ENCODE measurements at regions not wholly inside any gene's neighbourhood (a gene's known extent, or its start where the extent isn't known, plus 50 kb on each side); places are given as distances from the start of the nearest gene placed in this dataset.

DNA sequence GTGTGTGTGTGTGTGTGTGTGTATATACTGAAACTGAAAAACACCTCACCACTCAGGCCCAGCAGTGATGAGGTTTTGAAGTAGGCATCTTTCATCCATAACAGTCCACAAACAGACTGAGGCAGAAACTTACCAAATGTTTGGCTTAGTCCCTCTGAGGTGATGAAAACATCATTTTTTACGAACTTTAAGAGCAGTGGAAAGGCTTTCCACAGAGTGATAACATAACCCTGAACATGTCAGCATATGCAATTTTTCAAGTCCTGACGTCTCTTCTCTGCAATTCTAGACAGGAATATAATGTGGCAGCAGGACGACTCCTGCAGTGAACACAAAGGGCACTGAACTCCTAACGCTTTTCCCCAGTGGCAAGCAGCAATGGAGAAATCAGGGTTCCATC, 247.0 kb upstream of the THBS1 start:
- H3K27me3 ChIP-seq (ENCODE audit: insufficient read depth, low read length): no peaks in the 10 kb centered on the region
- H3K4me1 ChIP-seq (ENCODE audit: control insufficient read depth, insufficient read depth, low read length, unreplicated experiment): no peaks in the 10 kb centered on the region

DNA sequence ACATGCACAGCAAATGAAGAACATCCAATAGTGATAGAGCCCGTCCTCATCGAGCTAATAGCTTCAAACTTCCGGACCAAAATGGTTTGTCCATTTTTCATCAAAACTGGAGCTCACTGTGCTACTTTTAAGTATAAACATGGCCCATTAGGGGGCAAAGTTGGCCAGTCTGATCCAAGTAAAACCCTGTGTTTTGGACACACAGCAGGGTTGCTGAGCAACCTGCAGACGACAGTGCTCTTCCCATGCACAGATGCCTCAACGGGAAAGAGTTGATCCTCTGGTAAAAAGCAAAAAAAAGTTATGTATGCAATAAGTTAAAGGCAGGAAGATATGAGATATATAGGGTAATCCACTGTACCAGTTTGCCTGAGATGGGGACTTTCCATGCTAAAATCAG, 244.0 kb upstream of the THBS1 start:
- Histone ChIP-seq H2AFZ (ENCODE audit: low read length, unreplicated experiment) (no peak overlapping the region), H3K4me3 (ENCODE audit: low read depth, low read length) (no peak overlapping the region), H3K4me1 (ENCODE audit: control insufficient read depth, insufficient read depth, low read length, unreplicated experiment) (no peaks in the 10 kb centered on the region), H3K27me3 (ENCODE audit: insufficient read depth, low read length) (no peaks in the 10 kb centered on the region), H3K36me3 (ENCODE audit: insufficient read depth, low read length) (no peaks in the 10 kb centered on the region), H3K27ac (ENCODE audit: low read depth, low read length) (no peak overlapping the region), H3K79me2 (ENCODE audit: control insufficient read depth, insufficient read depth, low read length, unreplicated experiment) (no peaks in the 10 kb centered on the region)

More for the DNA sequence above, 247.0 kb upstream of the THBS1 start:
- H3K27ac ChIP-seq (ENCODE audit: low read depth, low read length): no peak overlapping the region
- no peaks in the 10 kb centered on the region for H3K79me2 ChIP-seq (ENCODE audit: control insufficient read depth, insufficient read depth, low read length, unreplicated experiment)
- no peak overlapping the region for H3K4me3 ChIP-seq (ENCODE audit: low read depth, low read length)
- no peak overlapping the region for H2AFZ ChIP-seq (ENCODE audit: low read length, unreplicated experiment)
- H3K36me3 ChIP-seq (ENCODE audit: insufficient read depth, low read length): no peaks in the 10 kb centered on the region

DNA sequence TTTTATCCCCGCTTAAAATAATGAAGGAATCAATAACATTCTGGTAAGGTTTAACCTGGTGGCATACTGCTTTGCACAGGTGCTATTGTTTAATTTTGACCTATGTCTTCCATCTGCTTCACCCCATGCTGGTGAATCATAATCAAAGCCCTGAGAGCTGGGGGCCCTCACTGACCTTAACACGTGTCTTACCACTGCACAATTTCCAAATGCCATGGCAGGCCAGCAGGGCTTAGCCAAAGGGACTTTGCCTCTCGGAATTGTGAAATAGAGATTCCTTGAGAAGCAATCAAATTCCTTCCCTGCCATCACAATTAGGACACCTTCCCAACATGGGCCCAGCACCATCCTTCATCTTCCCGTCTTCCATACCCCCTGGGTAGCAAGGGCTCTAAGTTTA, 242.6 kb upstream of the THBS1 start:
- H3K4me3 ChIP-seq (ENCODE audit: low read depth, low read length): no peak overlapping the region

DNA sequence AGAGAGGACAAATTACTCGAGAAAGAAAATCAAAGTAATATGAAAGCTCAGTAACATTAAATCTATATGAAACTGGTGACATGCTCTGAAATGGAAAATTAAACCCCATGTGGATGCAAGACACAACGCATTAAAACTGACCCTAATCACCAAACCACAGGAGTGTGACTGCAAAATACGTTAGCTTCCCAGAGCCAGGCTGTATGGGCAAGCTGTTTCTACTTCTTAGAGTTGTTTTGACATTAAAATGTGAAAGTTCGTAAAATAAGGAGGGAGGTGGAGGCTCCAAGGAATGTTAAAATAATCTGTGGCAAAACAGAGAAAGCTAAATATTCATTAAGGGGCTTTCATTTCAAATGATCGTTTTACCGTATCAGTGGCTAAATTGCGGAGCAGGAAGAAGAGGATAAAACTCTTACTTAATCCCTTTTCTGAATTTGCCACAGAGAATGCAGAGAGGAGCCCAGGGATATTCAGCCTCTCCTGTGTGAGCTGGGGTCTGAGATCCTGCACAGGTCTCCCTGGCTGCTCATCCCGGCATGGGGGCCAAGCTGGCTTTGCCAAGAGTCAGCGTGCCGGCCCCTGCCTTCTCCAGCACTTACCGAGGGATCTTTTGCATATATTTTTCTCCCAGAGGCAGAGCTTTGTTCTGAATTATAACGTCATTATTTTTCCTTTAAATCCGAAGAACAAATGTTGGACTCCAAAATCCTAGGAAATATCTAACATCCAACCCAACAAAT, 239.8 kb upstream of the THBS1 start:
- H3K27me3 ChIP-seq (ENCODE audit: insufficient read depth, low read length): no peaks in the 10 kb centered on the region
- H3K4me3 ChIP-seq (ENCODE audit: low read depth, low read length): no peak overlapping the region
- no peak overlapping the region for H2AFZ ChIP-seq (ENCODE audit: low read length, unreplicated experiment)
- H3K4me1 ChIP-seq (ENCODE audit: control insufficient read depth, insufficient read depth, low read length, unreplicated experiment): no peaks in the 10 kb centered on the region
- H3K36me3 ChIP-seq (ENCODE audit: insufficient read depth, low read length): no peaks in the 10 kb centered on the region
- H3K27ac ChIP-seq (ENCODE audit: low read depth, low read length): no peak overlapping the region
- H3K79me2 ChIP-seq (ENCODE audit: control insufficient read depth, insufficient read depth, low read length, unreplicated experiment): no peaks in the 10 kb centered on the region

More for the DNA sequence above, 242.6 kb upstream of the THBS1 start:
- H3K27ac ChIP-seq (ENCODE audit: low read depth, low read length): no peak overlapping the region
- no peak overlapping the region for H2AFZ ChIP-seq (ENCODE audit: low read length, unreplicated experiment)
- no peaks in the 10 kb centered on the region for H3K79me2 ChIP-seq (ENCODE audit: control insufficient read depth, insufficient read depth, low read length, unreplicated experiment)
- no peaks in the 10 kb centered on the region for H3K36me3 ChIP-seq (ENCODE audit: insufficient read depth, low read length)
- no peaks in the 10 kb centered on the region for H3K27me3 ChIP-seq (ENCODE audit: insufficient read depth, low read length)
- no peaks in the 10 kb centered on the region for H3K4me1 ChIP-seq (ENCODE audit: control insufficient read depth, insufficient read depth, low read length, unreplicated experiment)

DNA sequence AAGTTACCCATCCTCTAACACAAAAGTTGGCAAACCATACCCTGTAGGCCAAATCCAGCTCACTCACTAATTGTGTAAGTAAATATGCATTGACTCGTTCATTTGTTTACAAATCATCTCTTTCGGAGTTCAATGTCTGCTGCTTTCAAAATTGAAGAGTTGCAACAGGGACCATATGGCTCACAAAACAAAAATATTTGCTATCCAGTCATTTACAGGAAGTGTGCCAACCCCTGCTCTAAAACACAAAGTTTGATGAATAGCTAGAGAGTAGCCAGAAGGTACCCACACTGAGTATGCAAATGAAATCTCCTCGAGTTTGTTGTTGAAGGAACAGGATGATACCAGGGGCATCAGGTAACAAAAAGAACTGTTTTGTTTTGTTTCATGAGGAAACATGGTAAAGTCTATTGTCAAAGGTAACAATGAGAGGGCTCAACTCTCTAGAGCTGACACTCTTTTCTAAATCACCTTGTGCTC, 236.2 kb upstream of the THBS1 start:
- Histone ChIP-seq H3K36me3 (ENCODE audit: insufficient read depth, low read length) (no peaks in the 10 kb centered on the region), H3K27ac (ENCODE audit: low read depth, low read length) (no peak overlapping the region), H3K4me1 (ENCODE audit: control insufficient read depth, insufficient read depth, low read length, unreplicated experiment) (no peaks in the 10 kb centered on the region), H3K4me3 (ENCODE audit: low read depth, low read length) (no peak overlapping the region), H3K27me3 (ENCODE audit: insufficient read depth, low read length) (no peaks in the 10 kb centered on the region), H2AFZ (ENCODE audit: low read length, unreplicated experiment) (no peak overlapping the region), H3K79me2 (ENCODE audit: control insufficient read depth, insufficient read depth, low read length, unreplicated experiment) (no peaks in the 10 kb centered on the region)

DNA sequence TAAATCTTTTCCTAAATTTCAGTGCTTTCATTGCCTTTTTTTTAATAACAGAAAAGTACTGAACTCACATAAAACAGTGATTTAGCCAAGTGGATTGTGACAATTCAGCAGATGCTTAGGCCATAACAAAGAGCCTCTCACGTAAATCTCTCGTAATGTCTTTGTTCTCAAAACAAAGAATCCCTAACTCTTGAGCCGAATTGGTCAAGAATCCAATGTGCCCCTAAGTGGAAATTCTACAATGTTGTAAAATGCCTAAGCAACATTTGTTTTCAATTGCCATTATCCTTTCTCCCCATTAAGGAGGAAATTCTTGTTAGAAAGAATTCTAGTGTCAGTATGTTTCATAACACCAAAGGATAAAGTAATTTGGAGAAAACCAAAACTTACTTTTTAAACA, 235.7 kb upstream of the THBS1 start:
- H3K27ac ChIP-seq (ENCODE audit: low read depth, low read length): no peak overlapping the region
- no peak overlapping the region for H3K4me3 ChIP-seq (ENCODE audit: low read depth, low read length)
- no peaks in the 10 kb centered on the region for H3K4me1 ChIP-seq (ENCODE audit: control insufficient read depth, insufficient read depth, low read length, unreplicated experiment)
- H2AFZ ChIP-seq (ENCODE audit: low read length, unreplicated experiment): no peak overlapping the region
- H3K79me2 ChIP-seq (ENCODE audit: control insufficient read depth, insufficient read depth, low read length, unreplicated experiment): no peaks in the 10 kb centered on the region
- no peaks in the 10 kb centered on the region for H3K27me3 ChIP-seq (ENCODE audit: insufficient read depth, low read length)
- H3K36me3 ChIP-seq (ENCODE audit: insufficient read depth, low read length): no peaks in the 10 kb centered on the region

DNA sequence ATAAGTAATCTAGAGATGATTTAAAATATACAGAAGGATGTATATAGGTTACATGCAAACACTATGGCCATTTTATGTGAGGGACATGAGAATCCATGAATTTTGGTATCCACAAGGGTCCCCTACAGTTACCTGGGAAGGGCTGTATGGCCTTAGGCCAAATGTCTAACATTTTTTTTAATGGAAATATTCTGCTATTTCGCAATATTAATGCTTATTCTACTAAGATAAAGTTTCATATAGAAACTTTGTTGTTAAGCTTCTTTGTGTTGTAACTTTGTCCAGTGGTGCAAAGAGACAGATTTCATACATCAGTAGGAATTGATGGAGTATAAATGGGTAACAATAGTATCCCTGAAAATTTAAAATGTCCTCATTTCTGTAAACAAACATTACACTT, 233.4 kb upstream of the THBS1 start:
- no peak overlapping the region for H2AFZ ChIP-seq (ENCODE audit: low read length, unreplicated experiment)
- no peaks in the 10 kb centered on the region for H3K36me3 ChIP-seq (ENCODE audit: insufficient read depth, low read length)
- H3K79me2 ChIP-seq (ENCODE audit: control insufficient read depth, insufficient read depth, low read length, unreplicated experiment): no peaks in the 10 kb centered on the region
- no peak overlapping the region for H3K4me3 ChIP-seq (ENCODE audit: low read depth, low read length)
- H3K27ac ChIP-seq (ENCODE audit: low read depth, low read length): no peak overlapping the region
- no peaks in the 10 kb centered on the region for H3K4me1 ChIP-seq (ENCODE audit: control insufficient read depth, insufficient read depth, low read length, unreplicated experiment)
- H3K27me3 ChIP-seq (ENCODE audit: insufficient read depth, low read length): no peaks in the 10 kb centered on the region

DNA sequence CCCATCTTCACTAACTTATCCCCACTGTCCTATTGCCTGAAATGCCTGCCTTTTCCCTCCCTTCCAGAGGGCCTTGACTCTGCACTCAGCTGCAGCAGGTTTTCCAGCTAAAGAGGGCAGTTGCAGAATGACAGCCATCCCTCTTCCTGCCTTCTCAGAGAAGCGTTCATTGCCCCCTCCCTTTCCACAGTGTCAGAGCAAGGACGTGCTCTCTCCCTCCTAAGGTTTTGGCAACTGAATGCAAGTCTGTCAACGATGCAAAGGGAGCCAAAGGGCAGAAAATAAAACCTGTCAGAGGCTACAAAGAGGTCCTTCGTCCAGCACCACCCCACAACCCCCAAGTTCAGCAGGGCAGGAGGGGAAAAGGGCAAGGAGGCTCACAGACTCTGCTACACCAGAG, 230.1 kb upstream of the THBS1 start:
- H2AFZ ChIP-seq (ENCODE audit: low read length, unreplicated experiment): no peak overlapping the region
- no peaks in the 10 kb centered on the region for H3K36me3 ChIP-seq (ENCODE audit: insufficient read depth, low read length)
- no peak overlapping the region for H3K27ac ChIP-seq (ENCODE audit: low read depth, low read length)
- H3K79me2 ChIP-seq (ENCODE audit: control insufficient read depth, insufficient read depth, low read length, unreplicated experiment): no peaks in the 10 kb centered on the region
- H3K27me3 ChIP-seq (ENCODE audit: insufficient read depth, low read length): no peaks in the 10 kb centered on the region
- H3K4me3 ChIP-seq (ENCODE audit: low read depth, low read length): no peak overlapping the region
- H3K4me1 ChIP-seq (ENCODE audit: control insufficient read depth, insufficient read depth, low read length, unreplicated experiment): no peaks in the 10 kb centered on the region

DNA sequence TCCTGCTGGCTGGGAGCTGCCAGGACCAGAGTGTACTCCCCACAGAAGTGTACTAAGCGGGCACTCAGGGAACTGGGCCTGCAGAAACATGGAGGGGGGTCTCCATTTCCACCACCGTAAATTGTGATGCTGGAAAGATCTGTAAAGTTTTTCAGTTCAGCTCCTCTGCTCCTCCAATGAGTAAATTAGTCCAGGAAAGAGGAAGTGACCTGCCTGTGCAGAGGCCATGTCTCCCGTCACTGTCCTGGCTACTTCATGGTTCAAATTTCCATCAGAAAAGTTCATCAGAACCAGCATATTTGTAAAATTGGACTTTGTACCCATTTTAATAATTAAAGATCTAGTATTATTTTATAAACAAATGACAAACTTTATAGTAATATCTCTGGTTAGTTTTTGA, 226.7 kb upstream of the THBS1 start:
- Histone ChIP-seq H3K4me1 (ENCODE audit: control insufficient read depth, insufficient read depth, low read length, unreplicated experiment) (peaks cover 20% of the 10 kb centered on the region), H3K27ac (ENCODE audit: low read depth, low read length) (no peak overlapping the region), H3K27me3 (ENCODE audit: insufficient read depth, low read length) (no peaks in the 10 kb centered on the region), H3K79me2 (ENCODE audit: control insufficient read depth, insufficient read depth, low read length, unreplicated experiment) (no peaks in the 10 kb centered on the region), H3K4me3 (ENCODE audit: low read depth, low read length) (no peak overlapping the region), H3K36me3 (ENCODE audit: insufficient read depth, low read length) (no peaks in the 10 kb centered on the region), H2AFZ (ENCODE audit: low read length, unreplicated experiment) (no peak overlapping the region)

DNA sequence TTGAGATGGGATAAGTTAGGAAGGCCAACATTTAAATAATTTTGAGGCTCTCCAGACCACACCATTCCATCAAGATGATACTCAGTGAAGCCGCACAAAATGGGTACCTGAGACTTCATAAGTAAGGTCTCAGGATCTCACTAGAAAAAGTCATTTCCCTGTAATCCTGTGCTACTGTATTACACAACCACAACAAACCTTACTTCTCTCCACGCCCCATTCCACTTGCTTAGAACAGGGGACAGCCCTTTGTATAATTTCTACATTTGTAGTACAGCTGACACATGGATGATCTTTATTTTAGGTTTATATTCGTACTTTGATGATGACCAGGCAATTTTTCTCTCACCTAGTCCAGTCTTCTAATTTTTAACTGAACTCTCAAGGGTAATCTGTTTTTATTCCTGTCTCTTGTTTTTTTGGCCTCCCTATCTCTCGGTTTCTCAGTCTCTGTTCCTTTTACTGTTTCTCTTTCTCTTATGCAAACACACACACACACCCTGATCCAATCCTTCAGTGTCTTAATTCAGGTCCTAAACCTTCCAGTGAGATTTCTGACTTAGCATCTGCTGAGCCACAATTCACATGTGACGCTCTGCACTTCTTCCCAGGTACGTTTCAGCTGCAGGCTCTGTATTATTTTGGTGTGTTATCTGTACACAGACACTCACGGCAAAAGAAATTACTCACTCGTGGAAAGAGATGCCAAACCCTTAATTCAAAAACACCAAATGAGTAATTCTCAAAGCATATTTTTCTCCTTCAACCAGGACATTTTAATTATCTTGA, 223.2 kb upstream of the THBS1 start:
- Histone ChIP-seq H3K4me1 (ENCODE audit: control insufficient read depth, insufficient read depth, low read length, unreplicated experiment) (peaks cover 38% of the 10 kb centered on the region), H3K27ac (ENCODE audit: low read depth, low read length) (no peak overlapping the region), H3K79me2 (ENCODE audit: control insufficient read depth, insufficient read depth, low read length, unreplicated experiment) (no peaks in the 10 kb centered on the region), H2AFZ (ENCODE audit: low read length, unreplicated experiment) (peak overlapping the region; percentile 33), H3K27me3 (ENCODE audit: insufficient read depth, low read length) (no peaks in the 10 kb centered on the region), H3K36me3 (ENCODE audit: insufficient read depth, low read length) (no peaks in the 10 kb centered on the region), H3K4me3 (ENCODE audit: low read depth, low read length) (no peak overlapping the region; the same call in 1 of the 2 replicates)

Measured in ACC112 (cell line).